GM11168 (cell line): ENCODE measurements at regions not wholly inside any gene's neighbourhood (a gene's known extent, or its start where the extent isn't known, plus 50 kb on each side); places are given as distances from the start of the nearest gene placed in this dataset.
"Not testable (repeated sequence)": the region's sequence is repeated elsewhere in the genome, so short reads cannot be mapped to it uniquely, and the experiment has no call there.

ENCODE experiments used
- in situ Hi-C: fragments of 300-500 bp; cut with MboI; formaldehyde crosslinking; loops from one replicate; pipeline ENCODE4 v1.12.0; 2022; ENCODE audit warnings: low sequenced_read_pairs; ENCODE audit not compliant: unreplicated experiment

DNA sequence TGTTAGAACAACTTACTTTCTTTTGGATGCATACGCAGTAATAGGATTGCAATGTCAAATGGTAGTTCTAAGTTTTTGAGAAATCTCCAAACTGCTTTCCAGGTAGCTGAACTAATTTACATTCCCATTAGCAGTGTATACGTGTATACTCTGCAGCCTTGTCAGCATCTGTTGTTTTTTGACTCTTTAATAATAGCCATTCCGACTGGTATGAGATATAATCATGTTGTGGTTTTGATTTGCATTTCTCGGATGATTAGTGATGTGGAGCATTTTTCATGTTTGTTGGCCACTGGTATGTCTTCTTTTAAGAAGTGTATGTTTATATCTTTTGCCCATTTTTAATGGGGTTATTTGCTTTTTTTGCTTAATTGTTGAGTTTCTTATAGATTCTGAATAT, 76.9 kb upstream of the HNRNPA1L2 start:
- in situ Hi-C loops = loop anchor here (10.0 kb wide), 1 partner anchor 321 kb away; no protein-coding TSS in a partner anchor

DNA sequence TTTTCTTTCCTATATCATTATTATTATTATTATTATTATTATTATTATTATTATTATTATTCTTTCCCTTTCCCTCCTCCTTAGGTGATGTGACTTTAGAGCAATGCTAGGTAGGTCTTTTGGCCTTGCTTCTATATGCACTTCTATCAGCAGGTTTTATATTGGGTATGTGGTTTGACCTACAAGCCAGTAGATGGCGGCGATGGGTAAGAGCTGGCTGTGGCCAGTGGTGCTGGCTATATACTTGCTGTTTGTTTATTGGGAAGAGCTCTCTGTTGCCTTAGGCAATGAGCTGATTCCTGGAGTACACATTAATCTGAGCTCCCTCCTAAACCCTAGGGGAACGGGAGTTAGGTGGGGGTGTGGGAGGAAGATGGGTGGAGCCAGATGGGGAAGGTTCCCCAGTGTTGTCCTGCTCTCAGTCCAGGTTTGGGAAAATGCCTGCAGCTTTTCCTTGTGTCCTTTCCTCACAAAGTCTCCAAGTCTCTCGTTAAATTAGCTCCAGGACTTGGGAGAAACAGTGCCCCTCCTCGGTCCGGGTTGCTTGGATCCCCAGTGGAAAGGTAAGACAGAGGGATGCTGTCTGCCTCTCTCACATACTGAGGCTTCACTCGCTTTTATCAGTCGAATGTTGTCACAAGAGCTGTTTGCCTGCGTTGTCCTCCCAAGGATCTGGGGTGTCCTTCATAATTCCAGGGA, 72.2 kb upstream of the HNRNPA1L2 start:
- in situ Hi-C loops = loop anchor here (10.0 kb wide), 1 partner anchor 325 kb away; no protein-coding TSS in a partner anchor

DNA sequence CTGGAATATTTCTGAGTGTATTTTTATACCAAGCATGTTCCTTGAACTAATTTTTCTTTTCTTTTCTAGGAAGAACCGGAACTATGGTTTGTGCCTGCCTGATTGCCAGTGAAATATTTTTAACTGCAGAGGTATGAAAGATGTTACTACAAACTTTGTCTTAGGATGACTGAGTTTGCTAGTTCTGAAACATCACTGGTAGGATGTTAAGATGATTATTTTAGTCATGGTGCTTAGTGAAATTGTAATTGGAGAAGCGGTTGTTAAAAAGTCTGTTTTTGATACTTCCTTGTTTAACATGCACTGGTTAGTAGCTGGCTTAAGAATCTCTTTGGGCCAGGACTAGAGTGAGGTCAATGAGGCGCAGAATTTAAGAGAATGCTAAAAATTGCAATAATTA, 71.1 kb upstream of the HNRNPA1L2 start:
- in situ Hi-C loops = not testable (repeated sequence)

DNA sequence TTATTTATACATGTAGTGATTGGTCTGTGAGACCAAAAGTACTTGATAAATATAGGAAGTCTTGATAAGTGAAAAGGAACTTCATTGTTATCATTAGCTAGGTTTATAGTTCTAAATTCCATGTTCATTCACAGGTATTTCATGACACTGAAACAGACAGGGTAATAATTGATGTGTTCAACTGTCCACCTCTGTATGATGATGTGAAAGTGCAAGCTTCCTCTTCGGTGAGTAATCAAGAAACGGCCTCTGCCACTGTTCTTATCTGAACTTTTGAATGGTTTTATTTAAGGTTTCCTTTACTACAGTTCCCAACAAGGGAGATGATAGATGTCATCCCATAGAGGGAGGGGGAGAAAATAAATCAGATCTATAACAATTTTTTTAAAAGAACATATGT, 59.3 kb upstream of the HNRNPA1L2 start:
- in situ Hi-C loops = not testable (repeated sequence)
